GM12878 (cell line): ENCODE measurements at regions not wholly inside any gene's neighbourhood (a gene's known extent, or its start where the extent isn't known, plus 50 kb on each side); places are given as distances from the start of the nearest gene placed in this dataset.

ENCODE experiments used
- ATAC-seq: fragments of 200-7000 bp; cut with Tn5 transposase; 3 replicates; pipeline ENCODE4 v1.9.1; 2020; ENCODE audit warnings: mild to moderate bottlenecking, moderate library complexity
- BruUV-seq: library from RNA; stranded (reverse); fragments of 400-500 nt; replicated peaks from 2 replicates; lab custom pipeline; 2021; lab: Mats Ljungman, UMichigan
- CTCF ChIA-PET: fragments of 300-600 bp; sonication (Branson Sonifier 250); formaldehyde crosslinking; extraction: SDS; loops from one replicate; lab custom pipeline; 2021; ENCODE audit warnings: inconsistent platforms; lab: Yijun Ruan, JAX
- POLR2A ChIA-PET: fragments of 350-600 bp; formaldehyde crosslinking; extraction: SDS; loops from one replicate; lab custom pipeline; 2021; ENCODE audit warnings: inconsistent platforms; lab: Charles Lee
- RAD21 ChIA-PET: fragments of 300-600 bp; sonication (Branson Sonifier 250); formaldehyde crosslinking; loops from one replicate; lab custom pipeline; 2023; ENCODE audit warnings: antibody characterized with exemption; ENCODE audit not compliant: unreplicated experiment; lab: Charles Lee
- SMC1A ChIA-PET: fragments of 300-600 bp; sonication (Branson Sonifier 250); formaldehyde crosslinking; loops from one replicate; lab custom pipeline; 2023; ENCODE audit not compliant: unreplicated experiment, uncharacterized antibody; lab: Charles Lee
- DNase-seq: peaks from one replicate; pipeline ENCODE4 v3.0.0-alpha.2; 2011; ENCODE audit warnings: low read depth, low spot score
- FAIRE-seq: peaks from 3 replicates; lab custom pipeline; 2011; peaks lifted over from hg19 to GRCh38; lab: Jason Lieb, UNC
- H2AFZ ChIP-seq: 2 replicates; pipeline ENCODE4 v1.6.0; 2011; ENCODE audit warnings: low read depth, low read length, control low read depth; ENCODE audit not compliant: control insufficient read depth
- H3K27ac ChIP-seq: 2 replicates; pipeline ENCODE4 v1.5.1; 2011; ENCODE audit warnings: control low read depth; ENCODE audit not compliant: control insufficient read depth, insufficient read depth
- H3K27me3 ChIP-seq, 2 experiments: replicated peaks in 1 of 2; 2 replicates each; pipeline versions ENCODE4 v1.6.0 to v1.6.1; 2011; ENCODE audit warnings: low read length in 1 of 2; ENCODE audit not compliant: control insufficient read depth in 2 of 2, insufficient read depth in 2 of 2
- H3K36me3 ChIP-seq, 2 experiments: 2 replicates each; pipeline ENCODE4 v1.5.1; 2011; ENCODE audit warnings: low read length in 1 of 2; ENCODE audit not compliant: control insufficient read depth in 2 of 2, insufficient read depth in 2 of 2
- H3K4me1 ChIP-seq: 2 replicates; pipeline ENCODE4 v1.6.1; 2011; ENCODE audit warnings: mild to moderate bottlenecking, low read length, moderate library complexity, mixed read lengths; ENCODE audit not compliant: control insufficient read depth, insufficient read depth
- H3K4me2 ChIP-seq: 2 replicates; pipeline ENCODE4 v1.6.0; 2011; ENCODE audit warnings: control low read depth; ENCODE audit not compliant: control insufficient read depth, insufficient read depth
- H3K4me3 ChIP-seq: fragments of 200-600 bp; sonication (generic); 2 replicates; pipeline ENCODE4 v1.5.1; 2016
- H3K79me2 ChIP-seq: 2 replicates; pipeline ENCODE4 v1.6.0; 2011; ENCODE audit warnings: low read length; ENCODE audit not compliant: control insufficient read depth, insufficient read depth
- H3K9ac ChIP-seq: 2 replicates; pipeline ENCODE4 v1.8.0; 2011; ENCODE audit warnings: low read length, control low read depth, mixed read lengths; ENCODE audit not compliant: control insufficient read depth, insufficient read depth
- H3K9me3 ChIP-seq: replicated peaks from 3 replicates; pipeline ENCODE4 v1.5.1; 2011; ENCODE audit warnings: mild to moderate bottlenecking, low read length; ENCODE audit not compliant: control insufficient read depth, insufficient read depth
- H4K20me1 ChIP-seq: 2 replicates; pipeline ENCODE4 v1.6.0; 2011; ENCODE audit not compliant: control insufficient read depth, insufficient read depth
- CBX5 ChIP-seq: sonication (generic); IDR thresholded peaks from 2 replicates; pipeline ENCODE4 v1.6.1; 2016; ENCODE audit warnings: low read depth, moderate library complexity, mild to moderate bottlenecking, inconsistent platforms
- ESRRA ChIP-seq: IDR thresholded peaks from 2 replicates; pipeline ENCODE4 v1.6.1; 2012; ENCODE audit warnings: mild to moderate bottlenecking, low read length, improper control_type of control experiment
- NFXL1 ChIP-seq: fragments of 450-650 bp; IDR thresholded peaks from 2 replicates; pipeline ENCODE4 v1.6.1; 2017; ENCODE audit warnings: antibody characterized with exemption, mild to moderate bottlenecking, borderline replicate concordance
- RCOR1 ChIP-seq: conservative IDR thresholded peaks from 2 replicates; pipeline ENCODE4 v1.6.1; 2012; ENCODE audit warnings: low read depth, low read length, improper control_type of control experiment
- SREBF1 ChIP-seq: IDR thresholded peaks from 2 replicates; pipeline ENCODE4 v1.6.1; 2012; ENCODE audit warnings: mild to moderate bottlenecking, low read length
- ZNF384 ChIP-seq: IDR thresholded peaks from 2 replicates; pipeline ENCODE4 v1.6.1; 2012; ENCODE audit warnings: low read depth, mild to moderate bottlenecking, low read length, improper control_type of control experiment, borderline replicate concordance
- WGBS: methylation state at CpG from one replicate; pipeline ENCODE4 v1.1.6; 2016; ENCODE audit warnings: low lambda C conversion rate; ENCODE audit not compliant: insufficient replicate concordance, insufficient coverage; ENCODE audit errors: missing lambda C conversion rate; 5-methylcytosine and 5-hydroxymethylcytosine counted together
- in situ Hi-C: fragments of 300-500 bp; cut with MboI; formaldehyde crosslinking; loops from 9 replicates; pipeline ENCODE4 v1.14.3; 2018; ENCODE audit warnings: mixed read lengths
- intact Hi-C: fragments of 100-400 bp; cut with micrococcal nuclease; formaldehyde crosslinking; loops from one replicate; pipeline ENCODE4 v1.14.2; 2022; ENCODE audit not compliant: unreplicated experiment
- TF ChIP-seq, protein P1 (sequence below): IDR thresholded peaks from 2 replicates; pipeline ENCODE4 v1.6.1; 2012; ENCODE audit warnings: low read length, inconsistent platforms
- TF ChIP-seq, protein P2 (sequence below): IDR thresholded peaks from 2 replicates; pipeline ENCODE4 v1.6.1; 2012; ENCODE audit warnings: low read depth, low read length, improper control_type of control experiment
- TF ChIP-seq, protein P3 (sequence below): IDR thresholded peaks from 2 replicates; pipeline ENCODE4 v1.6.1; 2011; ENCODE audit warnings: low read depth, mild to moderate bottlenecking, low read length, moderate library complexity, borderline replicate concordance; ENCODE audit errors: extremely low read depth

DNA sequence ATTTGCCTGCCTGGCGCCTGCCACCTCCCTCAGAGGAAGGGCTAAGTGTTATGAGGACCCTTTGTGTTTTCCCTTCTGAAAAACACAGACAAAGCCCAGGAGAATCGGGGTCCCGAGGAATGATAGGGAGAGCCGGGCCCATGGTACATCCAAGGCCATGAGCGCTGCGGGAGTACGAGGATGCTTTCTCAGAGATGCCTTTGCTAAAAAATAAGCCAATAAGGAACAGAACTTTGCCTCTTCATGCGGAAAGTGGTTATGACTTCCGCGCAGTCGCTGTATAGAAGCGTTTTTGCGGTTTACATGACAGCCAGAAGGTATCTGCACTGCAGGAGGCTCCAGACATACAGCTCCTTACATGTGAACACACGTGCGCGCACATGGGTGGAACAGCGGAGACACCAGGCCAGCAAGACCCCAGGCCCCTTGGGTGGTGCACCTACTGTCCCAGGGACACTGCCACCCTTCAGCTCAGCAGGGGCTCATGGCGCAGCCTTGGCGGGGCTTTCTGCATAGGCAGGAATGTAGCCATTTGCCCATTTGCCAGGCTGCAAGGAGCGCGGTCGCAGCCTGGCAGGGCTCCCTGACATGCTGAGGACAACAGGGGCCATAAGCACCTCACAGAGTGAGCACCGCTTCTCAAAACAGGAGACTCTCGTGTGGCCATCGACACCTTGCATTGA, 252.4 kb upstream of the SALL3 start:
- H3K79me2 ChIP-seq: no peaks in the 10 kb centered on the region
- ChIA-PET POLR2A (no interaction called here), RAD21 (no interaction called here), SMC1A (no interaction called here), CTCF (no interaction called here)
- no peaks in the 10 kb centered on the region for H3K4me1 ChIP-seq
- no peak overlapping the region for H3K27ac ChIP-seq
- 53% methylated on average over 25 of the region's 25 CpGs for WGBS
- no peak overlapping the region for H2AFZ ChIP-seq
- H3K27me3 ChIP-seq: no peaks in the 10 kb centered on the region
- H3K36me3 ChIP-seq: no peaks in the 10 kb centered on the region
- in situ Hi-C loops: no loop called here
- H3K9me3 ChIP-seq: no peaks in the 10 kb centered on the region
- FAIRE-seq (no peak), DNase-seq (no peak), ATAC-seq (no peak)
- no peak overlapping the region for H3K4me2 ChIP-seq
- intact Hi-C loops: no loop called here
- H3K4me3 ChIP-seq: no peak overlapping the region
- no peak overlapping the region for H3K9ac ChIP-seq
- TF ChIP-seq NFXL1 (no peak), SREBF1 (no peak), ZNF384 (no peak), ESRRA (no peak), CBX5 (no peak), RCOR1 (no peak)
- TF ChIP-seq, protein P1, sequence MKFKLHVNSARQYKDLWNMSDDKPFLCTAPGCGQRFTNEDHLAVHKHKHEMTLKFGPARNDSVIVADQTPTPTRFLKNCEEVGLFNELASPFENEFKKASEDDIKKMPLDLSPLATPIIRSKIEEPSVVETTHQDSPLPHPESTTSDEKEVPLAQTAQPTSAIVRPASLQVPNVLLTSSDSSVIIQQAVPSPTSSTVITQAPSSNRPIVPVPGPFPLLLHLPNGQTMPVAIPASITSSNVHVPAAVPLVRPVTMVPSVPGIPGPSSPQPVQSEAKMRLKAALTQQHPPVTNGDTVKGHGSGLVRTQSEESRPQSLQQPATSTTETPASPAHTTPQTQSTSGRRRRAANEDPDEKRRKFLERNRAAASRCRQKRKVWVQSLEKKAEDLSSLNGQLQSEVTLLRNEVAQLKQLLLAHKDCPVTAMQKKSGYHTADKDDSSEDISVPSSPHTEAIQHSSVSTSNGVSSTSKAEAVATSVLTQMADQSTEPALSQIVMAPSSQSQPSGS: no peak
- TF ChIP-seq, protein P2, sequence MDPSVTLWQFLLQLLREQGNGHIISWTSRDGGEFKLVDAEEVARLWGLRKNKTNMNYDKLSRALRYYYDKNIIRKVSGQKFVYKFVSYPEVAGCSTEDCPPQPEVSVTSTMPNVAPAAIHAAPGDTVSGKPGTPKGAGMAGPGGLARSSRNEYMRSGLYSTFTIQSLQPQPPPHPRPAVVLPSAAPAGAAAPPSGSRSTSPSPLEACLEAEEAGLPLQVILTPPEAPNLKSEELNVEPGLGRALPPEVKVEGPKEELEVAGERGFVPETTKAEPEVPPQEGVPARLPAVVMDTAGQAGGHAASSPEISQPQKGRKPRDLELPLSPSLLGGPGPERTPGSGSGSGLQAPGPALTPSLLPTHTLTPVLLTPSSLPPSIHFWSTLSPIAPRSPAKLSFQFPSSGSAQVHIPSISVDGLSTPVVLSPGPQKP: no peak
- TF ChIP-seq, protein P3, sequence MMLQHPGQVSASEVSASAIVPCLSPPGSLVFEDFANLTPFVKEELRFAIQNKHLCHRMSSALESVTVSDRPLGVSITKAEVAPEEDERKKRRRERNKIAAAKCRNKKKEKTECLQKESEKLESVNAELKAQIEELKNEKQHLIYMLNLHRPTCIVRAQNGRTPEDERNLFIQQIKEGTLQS: no peak
- no TSS peak for BruUV-seq
- H4K20me1 ChIP-seq: no peaks in the 10 kb centered on the region
